ENCODE measurements at regions not wholly inside any gene's neighbourhood (a gene's known extent, or its start where the extent isn't known, plus 50 kb on each side); places are given as distances from the start of the nearest gene placed in this dataset.

- no peak for DNase-seq (ENCODE audit: low read depth)
These were observed 155.4 kb downstream of the ERMARD start for GRCh38 chr6:169906688-169907418.

DNA sequence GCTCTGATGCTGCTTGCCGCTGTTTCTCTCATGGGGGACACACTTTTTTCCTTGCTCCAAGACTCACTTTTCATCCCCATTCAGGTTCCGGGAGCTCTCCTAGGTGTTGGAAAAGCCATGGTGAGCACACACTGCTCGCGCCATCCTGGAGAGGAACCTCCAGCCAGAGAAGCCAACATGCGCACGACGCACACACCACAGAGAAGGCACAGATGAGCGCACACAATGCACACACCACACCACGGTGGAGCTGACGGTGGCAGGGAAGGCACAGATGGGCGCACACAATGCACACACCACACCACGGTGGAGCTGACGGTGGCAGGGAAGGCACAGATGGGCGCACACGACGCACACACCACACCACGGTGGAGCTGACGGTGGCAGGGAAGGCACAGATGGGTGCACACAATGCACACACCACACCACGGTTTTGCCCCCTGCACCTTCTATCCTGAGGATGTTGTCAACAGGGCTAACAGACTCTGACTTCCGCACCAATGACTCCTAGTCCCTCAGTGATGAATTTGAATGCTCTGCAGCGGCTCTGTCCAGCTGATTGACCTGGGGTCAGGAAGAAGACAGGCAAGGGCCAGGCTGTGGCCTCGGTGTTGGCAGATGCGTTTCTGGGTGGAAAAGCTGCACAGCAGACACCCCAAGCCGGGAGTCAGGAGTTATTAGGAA lies 154.7 kb downstream of the ERMARD start:
- DNase-seq (ENCODE audit: low read depth): no peak

DNA sequence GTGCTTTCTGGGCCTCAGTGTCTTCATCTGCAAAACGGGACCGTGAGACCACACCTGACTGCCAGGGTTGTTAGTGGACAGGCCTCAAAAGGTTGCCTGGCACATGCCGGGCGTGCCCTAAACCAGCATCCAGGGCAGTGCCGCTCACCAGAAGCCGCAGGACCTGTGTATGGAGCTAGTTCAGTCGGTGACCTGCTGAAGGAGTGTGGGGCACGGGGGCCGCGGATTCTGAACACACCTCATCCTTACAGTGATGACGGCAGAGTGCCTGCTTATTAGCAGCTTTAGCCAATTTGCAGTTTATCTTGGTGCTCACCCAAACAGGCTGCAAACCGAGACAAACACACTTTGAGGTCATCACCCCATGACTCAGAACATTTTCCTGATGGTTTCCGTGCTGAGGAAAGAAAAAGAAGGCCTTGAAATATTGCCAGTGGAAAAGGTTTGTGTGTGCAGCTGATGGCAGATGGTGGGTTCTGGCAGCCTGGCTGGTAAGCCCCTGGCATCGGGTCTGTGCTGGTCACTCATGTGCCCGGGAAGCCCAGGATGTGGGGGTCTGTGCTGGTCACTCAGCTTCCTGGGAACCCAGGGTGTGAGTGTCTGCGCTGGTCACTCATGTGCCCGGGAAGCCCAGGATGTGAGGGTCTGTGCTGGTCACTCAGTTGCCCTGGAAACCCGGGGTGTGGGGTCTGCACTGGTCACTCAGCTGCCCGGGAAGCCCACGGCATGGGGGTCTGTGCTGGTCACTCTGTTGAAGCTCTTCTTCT lies 153.8 kb downstream of the ERMARD start:
- DNase-seq (ENCODE audit: low read depth): no peak

DNA sequence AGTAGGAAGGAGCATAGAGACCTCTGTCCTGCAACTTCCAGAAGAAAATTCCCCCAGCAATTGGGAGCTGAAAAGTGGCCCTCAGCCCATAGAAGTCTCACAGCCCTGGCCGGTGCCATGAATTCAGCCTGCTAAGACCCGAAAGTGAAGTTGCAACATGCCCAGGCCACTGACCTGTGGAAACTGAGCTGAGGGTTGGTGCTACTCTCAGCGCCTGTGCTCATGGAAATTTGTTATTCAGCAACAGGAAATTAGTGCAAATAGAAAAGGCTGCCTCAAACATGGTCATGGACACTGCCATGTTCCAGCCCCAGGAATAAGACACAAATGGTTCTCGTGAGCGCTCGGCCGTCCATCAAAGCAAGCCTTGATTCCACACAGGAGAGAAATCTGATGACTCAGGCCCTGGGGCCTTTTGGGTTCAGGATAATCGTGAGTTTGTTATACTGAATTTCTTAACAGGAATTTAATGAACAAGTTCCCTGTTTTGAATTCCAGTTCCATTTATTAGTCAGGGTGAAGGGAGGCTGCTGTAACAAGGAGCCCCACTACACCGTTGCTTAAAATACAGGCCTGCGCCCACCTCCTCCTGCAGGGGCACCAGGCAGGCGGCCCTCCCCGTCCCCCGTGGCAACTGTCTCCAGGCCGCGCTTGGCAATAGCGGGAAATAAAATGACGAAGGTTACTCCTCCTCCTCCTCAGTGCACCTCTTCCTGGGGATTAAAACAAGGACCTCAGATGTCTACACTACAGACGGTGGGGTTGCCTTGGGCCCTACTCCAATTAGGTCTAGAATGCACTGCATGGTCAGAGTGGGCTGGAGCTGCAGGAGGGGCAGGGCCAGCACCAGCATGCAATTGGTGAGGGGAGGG lies 152.9 kb downstream of the ERMARD start:
- DNase-seq (ENCODE audit: low read depth): no peak

DNA sequence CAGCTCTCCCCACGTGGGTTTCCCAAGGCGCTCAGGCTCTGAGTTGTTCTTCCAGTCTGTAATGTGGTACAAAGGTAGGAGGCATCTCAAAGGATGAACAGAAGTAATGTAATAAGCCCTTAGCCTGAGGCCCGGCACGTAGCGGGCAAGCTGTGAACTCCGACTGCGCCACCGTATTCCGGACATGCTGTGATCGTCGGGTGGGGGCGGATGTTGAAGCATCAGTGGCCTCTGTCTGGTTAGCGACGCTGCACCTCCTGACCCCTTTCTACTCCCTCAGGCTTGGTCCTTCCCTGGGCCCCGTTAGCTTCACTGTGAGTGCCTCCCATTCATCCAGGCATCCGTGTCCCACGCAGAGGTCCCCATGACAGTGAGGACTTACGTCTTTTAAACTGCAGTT lies 151.7 kb downstream of the ERMARD start:
- DNase-seq (ENCODE audit: low read depth): no peak

GRCh38 chr6:169902604-169903003 lies 151.2 kb downstream of the ERMARD start:
- no peak for DNase-seq (ENCODE audit: low read depth)

DNA sequence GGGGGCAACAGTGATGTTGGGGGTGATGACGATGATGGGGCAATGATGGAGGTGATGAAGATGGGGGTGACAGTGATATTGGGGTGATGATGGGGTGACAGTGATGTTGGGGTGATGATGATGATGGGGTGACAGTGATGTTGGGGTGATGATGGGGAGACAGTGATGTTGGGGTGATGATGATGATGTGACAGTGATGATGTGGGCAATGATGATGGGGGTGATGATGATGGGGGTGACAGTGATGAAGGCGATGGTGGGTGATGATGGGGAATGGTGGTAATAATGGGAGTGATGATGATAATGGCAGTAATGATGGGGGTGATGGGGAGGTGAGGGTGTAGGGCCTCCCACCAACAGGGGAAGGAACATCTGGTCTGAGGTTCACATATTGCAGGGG lies 150.6 kb downstream of the ERMARD start:
- DNase-seq (ENCODE audit: low read depth): no peak

- no peak for DNase-seq (ENCODE audit: low read depth)
These were observed 148.2 kb downstream of the ERMARD start for GRCh38 chr6:169899481-169900145.

- DNase-seq (ENCODE audit: low read depth): no peak
These were observed 147.5 kb downstream of the ERMARD start for GRCh38 chr6:169898788-169899480.

GRCh38 chr6:169897601-169898358 lies 146.4 kb downstream of the ERMARD start:
- DNase-seq (ENCODE audit: low read depth): no peak

GRCh38 chr6:169896826-169897456 lies 145.5 kb downstream of the ERMARD start:
- DNase-seq (ENCODE audit: low read depth): no peak

- DNase-seq (ENCODE audit: low read depth): no peak
These were observed 144.7 kb downstream of the ERMARD start for GRCh38 chr6:169895926-169896761.

DNA sequence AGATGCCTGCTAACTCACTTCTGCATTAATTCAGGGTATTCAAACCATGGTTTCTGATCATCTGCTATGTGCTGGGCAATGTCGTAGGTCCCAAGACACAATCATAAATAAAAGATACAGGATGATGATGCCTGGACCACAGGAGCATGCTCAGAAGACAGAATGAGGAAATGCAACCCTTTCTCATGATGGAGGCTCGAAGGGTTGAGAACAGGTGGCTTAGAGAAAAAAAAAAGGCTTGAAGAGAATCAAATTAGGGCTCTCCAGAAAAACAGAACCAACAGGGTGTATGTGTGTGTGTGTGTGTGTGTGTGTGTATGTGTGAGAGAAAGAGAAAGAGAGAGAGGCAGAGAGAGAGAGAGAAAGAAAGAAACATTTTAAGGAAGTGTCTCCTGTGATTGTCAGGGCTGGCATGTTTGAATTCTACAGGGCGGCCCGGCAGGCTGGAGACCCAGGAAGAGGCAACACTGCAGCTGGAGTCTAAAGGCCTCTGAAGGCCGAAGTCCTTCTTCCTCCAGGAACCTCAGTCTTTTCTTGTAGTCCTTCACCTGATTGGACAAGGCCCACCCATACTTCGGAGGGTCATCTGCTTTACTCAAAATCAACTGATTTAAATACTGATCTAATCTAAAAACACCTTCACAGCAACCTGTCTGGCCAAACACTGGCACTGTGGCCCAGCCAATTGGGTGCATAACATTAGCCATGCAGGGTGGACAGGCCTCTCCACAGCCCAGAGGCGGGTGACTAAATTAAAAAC lies 143.8 kb downstream of the ERMARD start:
- no peak for DNase-seq (ENCODE audit: low read depth)

- no peak for DNase-seq (ENCODE audit: low read depth)
These were observed 143.0 kb downstream of the ERMARD start for GRCh38 chr6:169894377-169894960.

- DNase-seq (ENCODE audit: low read depth): no peak
These were observed 142.2 kb downstream of the ERMARD start for GRCh38 chr6:169893624-169894023.

- no peak for DNase-seq (ENCODE audit: low read depth)
These were observed 140.4 kb downstream of the ERMARD start for GRCh38 chr6:169891846-169892245.

DNA sequence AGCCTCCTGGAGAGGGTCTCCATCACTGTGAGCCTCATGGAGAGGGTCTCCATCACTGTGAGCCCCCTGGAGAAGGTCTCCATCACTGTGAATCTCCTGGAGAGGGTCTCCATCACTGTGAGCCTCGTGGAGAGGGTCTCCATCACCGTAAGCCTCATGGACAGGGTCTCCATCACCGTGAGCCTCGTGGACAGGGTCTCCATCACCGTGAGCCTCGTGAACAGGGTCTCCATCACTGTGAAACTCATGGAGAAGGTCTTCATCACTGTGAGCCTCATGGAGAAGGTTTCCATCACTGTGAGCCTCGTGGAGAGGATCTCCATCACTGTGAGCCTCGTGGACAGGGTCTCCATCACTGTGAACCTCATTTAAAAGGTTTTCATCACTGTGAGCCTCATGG lies 140.0 kb downstream of the ERMARD start:
- no peak for DNase-seq (ENCODE audit: low read depth)

GRCh38 chr6:169890901-169891300 lies 139.5 kb downstream of the ERMARD start:
- DNase-seq (ENCODE audit: low read depth): no peak
